PC-3 (cell line): ENCODE measurements at regions not wholly inside any gene's neighbourhood (a gene's known extent, or its start where the extent isn't known, plus 50 kb on each side); places are given as distances from the start of the nearest gene placed in this dataset.

Source experiments
- ATAC-seq: fragments of 200-7000 bp; cut with Tn5 transposase; 2 replicates; pipeline ENCODE4 v1.9.1; 2020; ENCODE audit warnings: mild to moderate bottlenecking, moderate library complexity
- BruUV-seq: library from RNA; stranded (reverse); fragments of 400-500 nt; replicated peaks from 2 replicates; lab custom pipeline; 2021; lab: Mats Ljungman, UMichigan
- CTCF ChIA-PET: fragments of 300-600 bp; sonication (Branson Sonifier 250); formaldehyde crosslinking; loops from one replicate; lab custom pipeline; 2022; ENCODE audit warnings: antibody characterized with exemption; lab: Charles Lee
- POLR2A ChIA-PET: fragments of 300-600 bp; sonication (Branson Sonifier 250); formaldehyde crosslinking; loops from one replicate; lab custom pipeline; 2022; ENCODE audit warnings: antibody characterized with exemption; ENCODE audit not compliant: unreplicated experiment; lab: Charles Lee
- DNase-seq: peaks from one replicate; pipeline ENCODE4 v3.0.0-alpha.2; 2015
- H2AFZ ChIP-seq: fragments of 300-600 bp; sonication (generic); 2 replicates; pipeline ENCODE4 v1.6.0; 2016; ENCODE audit warnings: antibody characterized with exemption, low read length
- H3F3A ChIP-seq: fragments of 300-600 bp; sonication (generic); one replicate; pipeline ENCODE4 v1.6.0; 2017; ENCODE audit warnings: antibody characterized with exemption, low read length, control low read depth, mild to moderate bottlenecking; ENCODE audit not compliant: unreplicated experiment
- H3K27ac ChIP-seq: fragments of 300-600 bp; sonication (generic); 2 replicates; pipeline ENCODE4 v1.5.1; 2016; ENCODE audit warnings: mild to moderate bottlenecking, low read length
- H3K27me3 ChIP-seq: fragments of 300-600 bp; sonication (generic); 2 replicates; pipeline ENCODE4 v1.6.1; 2016; ENCODE audit warnings: low read length, mixed read lengths
- H3K36me3 ChIP-seq: fragments of 300-600 bp; sonication (generic); 2 replicates; pipeline ENCODE4 v1.6.1; 2016; ENCODE audit warnings: low read depth, mixed run types, low read length, mixed read lengths
- H3K4me1 ChIP-seq: fragments of 300-600 bp; sonication (generic); 2 replicates; pipeline ENCODE4 v1.5.1; 2016; ENCODE audit warnings: low read length; ENCODE audit not compliant: insufficient read depth
- H3K4me2 ChIP-seq: fragments of 300-600 bp; sonication (generic); 2 replicates; pipeline ENCODE4 v1.6.0; 2016; ENCODE audit warnings: low read length
- H3K4me3 ChIP-seq: fragments of 300-600 bp; sonication (generic); 2 replicates; pipeline ENCODE4 v1.5.1; 2016; ENCODE audit warnings: mild to moderate bottlenecking, low read length, mixed read lengths
- H3K79me2 ChIP-seq: fragments of 300-600 bp; sonication (generic); 2 replicates; pipeline ENCODE4 v1.6.1; 2017; ENCODE audit warnings: low read length, mixed read lengths
- H3K9ac ChIP-seq: fragments of 300-600 bp; sonication (generic); 2 replicates; pipeline ENCODE4 v1.6.0; 2016; ENCODE audit warnings: mild to moderate bottlenecking, low read length
- H3K9me2 ChIP-seq: fragments of 300-600 bp; sonication (generic); replicated peaks from 2 replicates; pipeline ENCODE4 v1.6.1; 2016; ENCODE audit warnings: mixed run types, low read length, mixed read lengths
- H3K9me3 ChIP-seq: fragments of 300-600 bp; sonication (generic); 2 replicates; pipeline ENCODE4 v1.6.1; 2016; ENCODE audit warnings: low read length, mixed read lengths
- H4K20me1 ChIP-seq: fragments of 300-600 bp; sonication (generic); 2 replicates; pipeline ENCODE4 v1.6.1; 2016; ENCODE audit warnings: low read length, mixed read lengths
- EZH2 ChIP-seq: fragments of 300-600 bp; sonication (generic); IDR thresholded peaks from one replicate; pipeline ENCODE4 v1.6.1; 2017; ENCODE audit warnings: antibody characterized with exemption, mild to moderate bottlenecking, low read length; ENCODE audit not compliant: unreplicated experiment
- EZH2phosphoT487 ChIP-seq: fragments of 300-600 bp; sonication (generic); IDR thresholded peaks from 2 replicates; pipeline ENCODE4 v1.6.1; 2018; ENCODE audit warnings: mild to moderate bottlenecking, antibody characterized with exemption, low read length, borderline replicate concordance
- intact Hi-C: fragments of 100-400 bp; cut with micrococcal nuclease; formaldehyde crosslinking; loops from 2 replicates; pipeline ENCODE4 v1.9.0; 2023
- TF ChIP-seq, protein P1 (sequence below): fragments of 300-600 bp; sonication (generic); conservative IDR thresholded peaks from 2 replicates; pipeline ENCODE4 v1.5.1; 2017; ENCODE audit warnings: antibody characterized with exemption, low read depth, mild to moderate bottlenecking, low read length

DNA sequence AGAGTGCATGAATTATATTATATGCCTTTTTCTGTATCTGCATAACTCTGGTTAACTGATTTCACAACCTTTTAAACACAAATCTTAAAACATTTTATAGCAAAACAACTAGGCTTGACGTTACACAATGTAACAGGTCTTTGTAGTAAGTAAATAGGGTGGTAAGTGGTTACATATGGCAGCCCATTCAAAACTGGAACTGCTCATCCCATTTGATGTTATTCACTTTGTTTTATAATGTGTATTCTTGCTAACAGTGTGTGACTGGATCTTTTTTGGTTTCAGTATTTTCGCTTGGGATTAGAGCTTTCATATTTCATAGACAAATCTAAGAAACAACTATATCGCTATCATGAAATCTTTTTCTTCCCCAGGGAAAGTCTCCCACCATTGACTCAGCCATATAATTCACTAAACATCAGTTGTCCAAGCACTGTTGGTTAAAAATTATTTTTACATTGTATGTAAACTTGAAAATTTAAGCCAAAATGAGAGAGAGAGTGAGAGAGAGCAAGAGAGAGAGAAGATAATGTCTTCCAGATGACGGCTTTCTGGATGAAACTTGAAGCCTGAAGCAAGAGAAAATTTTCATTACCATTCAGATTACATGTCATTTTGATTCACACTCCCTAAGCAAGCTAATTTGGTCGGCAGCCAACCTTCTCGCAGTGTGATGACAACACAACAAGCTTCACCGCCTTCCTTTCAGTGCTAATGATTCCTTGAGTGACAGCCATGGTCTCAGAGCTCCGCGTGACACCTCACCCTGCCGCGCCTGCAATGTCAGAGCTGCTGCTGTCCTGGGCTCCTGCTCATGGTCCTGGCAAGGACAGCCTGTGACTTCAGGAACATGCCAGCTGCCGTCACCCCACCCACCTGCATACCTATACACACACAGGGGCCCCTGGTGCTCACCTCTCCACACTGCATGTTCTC, 946.9 kb upstream of the SOX11 start:
- CTCF ChIA-PET: no interaction called here
- no peak overlapping the region for H2AFZ ChIP-seq
- no peak for DNase-seq

DNA sequence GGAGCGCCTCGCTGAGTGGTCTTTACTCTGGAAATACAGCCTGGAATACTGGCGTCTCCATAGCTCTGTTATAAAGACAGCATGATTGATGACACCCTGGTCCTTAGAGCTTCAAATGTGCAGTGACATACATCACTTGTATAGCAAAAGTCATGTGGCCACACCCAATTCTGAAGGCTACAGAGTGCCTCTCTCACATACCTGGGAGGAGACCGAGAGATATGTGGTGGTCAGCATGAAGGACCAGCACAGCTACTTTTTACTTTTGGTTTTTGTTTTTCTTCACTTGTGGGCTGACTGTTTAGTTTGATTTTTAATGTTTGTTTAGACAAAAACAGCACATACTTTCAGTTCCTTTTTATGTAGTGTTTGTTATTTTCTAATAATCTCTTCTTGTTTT, 938.5 kb upstream of the SOX11 start:
- Histone ChIP-seq H3K9ac (no peak overlapping the region), H3F3A (no peaks in the 10 kb centered on the region), H3K27me3 (no peaks in the 10 kb centered on the region), H3K27ac (no peak overlapping the region), H3K9me2 (no peaks in the 10 kb centered on the region), H3K4me2 (no peak overlapping the region), H3K4me3 (no peak overlapping the region), H3K4me1 (no peaks in the 10 kb centered on the region), H4K20me1 (no peaks in the 10 kb centered on the region), H3K36me3 (no peaks in the 10 kb centered on the region), H2AFZ (no peak overlapping the region), H3K79me2 (no peaks in the 10 kb centered on the region), H3K9me3 (no peaks in the 10 kb centered on the region)
- CTCF ChIA-PET: no interaction called here
- ATAC-seq (no peak), DNase-seq (no peak)
- POLR2A ChIA-PET: no interaction called here
- no peak for TF ChIP-seq EZH2phosphoT487
- TF ChIP-seq, protein P1, sequence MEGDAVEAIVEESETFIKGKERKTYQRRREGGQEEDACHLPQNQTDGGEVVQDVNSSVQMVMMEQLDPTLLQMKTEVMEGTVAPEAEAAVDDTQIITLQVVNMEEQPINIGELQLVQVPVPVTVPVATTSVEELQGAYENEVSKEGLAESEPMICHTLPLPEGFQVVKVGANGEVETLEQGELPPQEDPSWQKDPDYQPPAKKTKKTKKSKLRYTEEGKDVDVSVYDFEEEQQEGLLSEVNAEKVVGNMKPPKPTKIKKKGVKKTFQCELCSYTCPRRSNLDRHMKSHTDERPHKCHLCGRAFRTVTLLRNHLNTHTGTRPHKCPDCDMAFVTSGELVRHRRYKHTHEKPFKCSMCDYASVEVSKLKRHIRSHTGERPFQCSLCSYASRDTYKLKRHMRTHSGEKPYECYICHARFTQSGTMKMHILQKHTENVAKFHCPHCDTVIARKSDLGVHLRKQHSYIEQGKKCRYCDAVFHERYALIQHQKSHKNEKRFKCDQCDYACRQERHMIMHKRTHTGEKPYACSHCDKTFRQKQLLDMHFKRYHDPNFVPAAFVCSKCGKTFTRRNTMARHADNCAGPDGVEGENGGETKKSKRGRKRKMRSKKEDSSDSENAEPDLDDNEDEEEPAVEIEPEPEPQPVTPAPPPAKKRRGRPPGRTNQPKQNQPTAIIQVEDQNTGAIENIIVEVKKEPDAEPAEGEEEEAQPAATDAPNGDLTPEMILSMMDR: no peak
- no TSS peak for BruUV-seq
- intact Hi-C loops: no loop called here

More for the DNA sequence above, 946.9 kb upstream of the SOX11 start:
- no peaks in the 10 kb centered on the region for H3F3A ChIP-seq
- H3K4me3 ChIP-seq: no peak overlapping the region
- no peak overlapping the region for H3K9ac ChIP-seq
- no peaks in the 10 kb centered on the region for H4K20me1 ChIP-seq
- H3K36me3 ChIP-seq: no peaks in the 10 kb centered on the region
- no peak overlapping the region for H3K4me2 ChIP-seq
- H3K27ac ChIP-seq: no peak overlapping the region
- H3K9me2 ChIP-seq: no peaks in the 10 kb centered on the region
- POLR2A ChIA-PET: no interaction called here
- no peaks in the 10 kb centered on the region for H3K9me3 ChIP-seq
- H3K4me1 ChIP-seq: no peaks in the 10 kb centered on the region
- intact Hi-C loops: no loop called here
- H3K79me2 ChIP-seq: no peaks in the 10 kb centered on the region
- TF ChIP-seq EZH2phosphoT487 (no peak), EZH2 (no peak)
- TF ChIP-seq, protein P1: no peak
- no peaks in the 10 kb centered on the region for H3K27me3 ChIP-seq
- no TSS peak for BruUV-seq
- ATAC-seq: no peak

DNA sequence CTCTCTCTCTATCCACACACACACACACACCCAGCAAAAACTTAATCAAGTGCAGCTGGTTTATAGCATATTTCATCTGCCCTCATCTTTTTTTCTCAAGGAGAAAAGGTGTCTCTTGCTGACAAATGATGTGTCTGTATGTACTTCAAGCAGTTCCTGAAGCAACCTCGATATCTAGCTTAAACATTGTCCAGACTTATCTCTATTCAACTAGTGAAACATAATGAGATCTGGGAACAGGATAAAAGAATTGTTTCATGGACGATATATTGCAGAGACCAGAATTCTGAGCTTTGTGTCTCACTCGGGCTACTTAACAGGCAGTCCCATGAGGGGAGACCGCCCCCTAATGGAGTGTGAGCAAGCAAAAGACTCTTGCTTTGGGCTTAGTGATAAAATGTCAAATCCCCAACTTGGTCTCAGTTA, 929.2 kb upstream of the SOX11 start:
- TF ChIP-seq, protein P1: peak; percentile 49
- no peak for TF ChIP-seq EZH2
- intact Hi-C loops: no loop called here
- Histone ChIP-seq H3K9me3 (no peaks in the 10 kb centered on the region), H3K4me3 (no peak overlapping the region), H3K27ac (no peak overlapping the region), H3K4me1 (no peaks in the 10 kb centered on the region), H3K9ac (no peak overlapping the region), H3K36me3 (no peaks in the 10 kb centered on the region), H3K4me2 (no peak overlapping the region), H3K79me2 (no peaks in the 10 kb centered on the region), H3F3A (no peaks in the 10 kb centered on the region), H4K20me1 (no peaks in the 10 kb centered on the region), H2AFZ (no peak overlapping the region), H3K27me3 (no peaks in the 10 kb centered on the region), H3K9me2 (no peaks in the 10 kb centered on the region)
- no peak for ATAC-seq
- DNase-seq: peak; percentile 6
- ChIA-PET CTCF (no interaction called here), POLR2A (interaction anchor here (0.7 kb wide), 1 partner anchor 854 kb away, joined by 3 read pairs; no protein-coding TSS in a partner anchor)
- no TSS peak for BruUV-seq
